GM12864 (cell line): ENCODE measurements at regions not wholly inside any gene's neighbourhood (a gene's known extent, or its start where the extent isn't known, plus 50 kb on each side); places are given as distances from the start of the nearest gene placed in this dataset.

Experiments
- DNase-seq: peaks from one replicate; pipeline ENCODE4 v3.0.0-alpha.2; 2011; ENCODE audit warnings: low read depth
- H3K4me3 ChIP-seq: 2 replicates; pipeline ENCODE4 v1.5.1; 2011; ENCODE audit warnings: mild to moderate bottlenecking, low read depth, low read length, control low read depth
- CTCF ChIP-seq: IDR thresholded peaks from 2 replicates; pipeline ENCODE4 v1.5.1; 2011; ENCODE audit warnings: low read depth, mild to moderate bottlenecking, moderate library complexity, low read length, control low read depth, inconsistent platforms; ENCODE audit errors: missing control alignments

- H3K4me3 ChIP-seq: no peak overlapping the region
- DNase-seq: no peak
- no peak for TF ChIP-seq CTCF
Observed at GRCh38 chr5:179486596-179487051, 63.7 kb upstream of the RUFY1 start.

GRCh38 chr5:179485845-179486575, 64.3 kb upstream of the RUFY1 start:
- TF ChIP-seq CTCF: no peak
- no peak overlapping the region for H3K4me3 ChIP-seq
- DNase-seq: no peak

- no peak for TF ChIP-seq CTCF
- no peak for DNase-seq
- H3K4me3 ChIP-seq: no peak overlapping the region
Observed at GRCh38 chr5:179484761-179485160, 65.6 kb upstream of the RUFY1 start.

GRCh38 chr5:179484201-179484600, 66.2 kb upstream of the RUFY1 start:
- TF ChIP-seq CTCF: no peak
- no peak for DNase-seq

GRCh38 chr5:179478624-179479023, 71.7 kb upstream of the RUFY1 start:
- no peak for DNase-seq
- no peak for TF ChIP-seq CTCF
- H3K4me3 ChIP-seq: no peak overlapping the region

More at GRCh38 chr5:179484201-179484600, 66.2 kb upstream of the RUFY1 start:
- no peak overlapping the region for H3K4me3 ChIP-seq

GRCh38 chr5:179475208-179475751, 75.1 kb upstream of the RUFY1 start:
- H3K4me3 ChIP-seq: no peak overlapping the region
- TF ChIP-seq CTCF: no peak
- no peak for DNase-seq

GRCh38 chr5:179472641-179473040, 77.7 kb upstream of the RUFY1 start:
- DNase-seq: no peak
- TF ChIP-seq CTCF: no peak
- H3K4me3 ChIP-seq: no peak overlapping the region
